ENCODE measurements at regions not wholly inside any gene's neighbourhood (a gene's known extent, or its start where the extent isn't known, plus 50 kb on each side); places are given as distances from the start of the nearest gene placed in this dataset.

DNA sequence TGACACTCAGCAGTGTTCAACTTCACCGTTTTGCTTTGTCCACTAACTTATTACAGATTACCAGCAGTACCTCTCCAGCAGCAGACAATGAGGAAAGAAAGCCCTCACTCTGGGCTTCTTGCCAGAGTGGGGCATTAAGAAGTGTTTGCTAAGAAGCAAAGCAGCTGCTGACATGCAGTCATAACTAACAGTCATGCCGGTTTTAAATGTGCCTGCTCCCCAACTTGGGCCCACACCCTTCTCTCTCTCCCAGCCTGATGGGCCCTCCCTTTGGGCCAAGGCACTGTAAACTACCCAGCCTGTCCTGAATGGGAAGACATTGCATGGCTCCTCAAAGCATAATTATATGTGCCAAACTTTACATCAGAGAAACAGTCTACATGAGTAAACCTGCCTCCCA, 54.6 kb upstream of the HHIP start:
- TF ChIP-seq, protein P1, sequence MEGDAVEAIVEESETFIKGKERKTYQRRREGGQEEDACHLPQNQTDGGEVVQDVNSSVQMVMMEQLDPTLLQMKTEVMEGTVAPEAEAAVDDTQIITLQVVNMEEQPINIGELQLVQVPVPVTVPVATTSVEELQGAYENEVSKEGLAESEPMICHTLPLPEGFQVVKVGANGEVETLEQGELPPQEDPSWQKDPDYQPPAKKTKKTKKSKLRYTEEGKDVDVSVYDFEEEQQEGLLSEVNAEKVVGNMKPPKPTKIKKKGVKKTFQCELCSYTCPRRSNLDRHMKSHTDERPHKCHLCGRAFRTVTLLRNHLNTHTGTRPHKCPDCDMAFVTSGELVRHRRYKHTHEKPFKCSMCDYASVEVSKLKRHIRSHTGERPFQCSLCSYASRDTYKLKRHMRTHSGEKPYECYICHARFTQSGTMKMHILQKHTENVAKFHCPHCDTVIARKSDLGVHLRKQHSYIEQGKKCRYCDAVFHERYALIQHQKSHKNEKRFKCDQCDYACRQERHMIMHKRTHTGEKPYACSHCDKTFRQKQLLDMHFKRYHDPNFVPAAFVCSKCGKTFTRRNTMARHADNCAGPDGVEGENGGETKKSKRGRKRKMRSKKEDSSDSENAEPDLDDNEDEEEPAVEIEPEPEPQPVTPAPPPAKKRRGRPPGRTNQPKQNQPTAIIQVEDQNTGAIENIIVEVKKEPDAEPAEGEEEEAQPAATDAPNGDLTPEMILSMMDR (IDR thresholded peaks at IDR 0.05), result no peak
- no peak for TF ChIP-seq POLR2A (IDR thresholded peaks at IDR 0.05)
- TF ChIP-seq EP300 (IDR thresholded peaks at IDR 0.05), result no peak

Measured in ovary (tissue), 3 donors.